ENCODE measurements at regions not wholly inside any gene's neighbourhood (a gene's known extent, or its start where the extent isn't known, plus 50 kb on each side); places are given as distances from the start of the nearest gene placed in this dataset.

GRCh38 chr13:53732664-53733063 lies 704.1 kb downstream of the OLFM4 start:
- TF ChIP-seq, protein P1, sequence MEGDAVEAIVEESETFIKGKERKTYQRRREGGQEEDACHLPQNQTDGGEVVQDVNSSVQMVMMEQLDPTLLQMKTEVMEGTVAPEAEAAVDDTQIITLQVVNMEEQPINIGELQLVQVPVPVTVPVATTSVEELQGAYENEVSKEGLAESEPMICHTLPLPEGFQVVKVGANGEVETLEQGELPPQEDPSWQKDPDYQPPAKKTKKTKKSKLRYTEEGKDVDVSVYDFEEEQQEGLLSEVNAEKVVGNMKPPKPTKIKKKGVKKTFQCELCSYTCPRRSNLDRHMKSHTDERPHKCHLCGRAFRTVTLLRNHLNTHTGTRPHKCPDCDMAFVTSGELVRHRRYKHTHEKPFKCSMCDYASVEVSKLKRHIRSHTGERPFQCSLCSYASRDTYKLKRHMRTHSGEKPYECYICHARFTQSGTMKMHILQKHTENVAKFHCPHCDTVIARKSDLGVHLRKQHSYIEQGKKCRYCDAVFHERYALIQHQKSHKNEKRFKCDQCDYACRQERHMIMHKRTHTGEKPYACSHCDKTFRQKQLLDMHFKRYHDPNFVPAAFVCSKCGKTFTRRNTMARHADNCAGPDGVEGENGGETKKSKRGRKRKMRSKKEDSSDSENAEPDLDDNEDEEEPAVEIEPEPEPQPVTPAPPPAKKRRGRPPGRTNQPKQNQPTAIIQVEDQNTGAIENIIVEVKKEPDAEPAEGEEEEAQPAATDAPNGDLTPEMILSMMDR (conservative IDR thresholded peaks at IDR 0.05; ENCODE audit: low read depth, low read length): no peak
- no peak for TF ChIP-seq EZH2 (IDR thresholded peaks at IDR 0.05; ENCODE audit: borderline replicate concordance, low read depth, low read length, poor library complexity, severe bottlenecking)

Data from A673 (cell line).